ENCODE measurements at regions not wholly inside any gene's neighbourhood (a gene's known extent, or its start where the extent isn't known, plus 50 kb on each side); places are given as distances from the start of the nearest gene placed in this dataset.
A peak's percentile ranks its signal among the peaks of the same experiment; 100 is the strongest.

DNA sequence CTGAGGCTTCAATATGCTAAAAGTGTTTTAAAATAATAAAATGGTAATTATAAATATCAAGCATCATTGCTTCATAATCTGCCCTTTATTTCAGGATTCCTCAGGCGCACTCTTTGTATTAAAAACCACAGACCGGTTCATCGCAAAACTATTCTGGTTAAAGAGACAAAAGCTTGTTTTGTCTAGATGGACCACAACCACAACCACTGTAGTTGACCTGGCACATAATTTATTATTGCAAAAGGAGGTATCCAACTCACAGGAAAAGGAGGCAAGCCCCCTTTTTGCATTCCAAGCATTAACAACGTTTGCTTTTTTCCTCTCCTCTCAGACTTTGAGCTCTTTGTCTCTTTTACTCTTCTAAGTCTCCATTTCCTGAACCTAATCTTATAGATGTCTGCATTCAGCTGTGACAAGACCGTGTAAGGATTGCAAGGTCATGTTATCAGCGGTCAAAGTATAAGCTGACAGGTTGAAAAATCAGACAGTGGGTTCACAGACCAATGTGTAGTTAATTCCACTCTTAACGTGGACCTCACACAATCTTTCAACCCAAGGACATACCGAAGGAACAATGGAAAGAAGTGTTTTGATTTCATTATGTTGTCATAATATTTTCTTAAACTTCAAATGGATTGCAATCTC, 1057.6 kb downstream of the GALC start:
- no CpG with 5 or more reads among the region's 8 CpGs for WGBS, 2 experiments (ENCODE audit: extremely low coverage in 2 of 2, insufficient read length in 1 of 2)
- peak overlapping the region; percentile 11; the same call in 1 of the 2 replicates for H2BK20ac ChIP-seq (ENCODE audit: low read depth, low read length)
- H2BK5ac ChIP-seq (ENCODE audit: low read depth, low read length, poor library complexity, severe bottlenecking), result no peak overlapping the region
- H4K91ac ChIP-seq (ENCODE audit: insufficient read depth, low read depth, low read length), result peak overlapping the region; percentile 17
- H3K18ac ChIP-seq (ENCODE audit: low read depth, low read length), result peak overlapping the region; percentile 42; the same call in 1 of the 2 replicates
- intact Hi-C loops (cut with micrococcal nuclease) (no loop called here), dilution Hi-C loops (cut with HindIII; ENCODE audit: low sequenced_read_pairs, unreplicated experiment) (no loop called here), in situ Hi-C loops (cut with MboI; ENCODE audit: low sequenced_read_pairs) (no loop called here)
- H3K4me3 ChIP-seq (ENCODE audit: insufficient read depth, low read depth, low read length), result no peak overlapping the region
- peaks cover 2% of the 10 kb centered on the region; the same call in 1 of the 2 replicates for H3K4me1 ChIP-seq (ENCODE audit: control insufficient read depth, insufficient read depth, low read length)
- 0 out of 3 replicates have a peak overlapping the region, but pooled peaks have one; percentile 17 for H2BK15ac ChIP-seq (ENCODE audit: low read depth, low read length)
- ChIA-PET POLR2A (ENCODE audit: unreplicated experiment) (no interaction called here), CTCF (no interaction called here)
- H3K36me3 ChIP-seq (ENCODE audit: control insufficient read depth, insufficient read depth, low read length), result no peaks in the 10 kb centered on the region
- H3K4ac ChIP-seq (ENCODE audit: low read depth, low read length), result peak overlapping the region; percentile 19; the same call in 1 of the 2 replicates
- BruUV-seq (replicated peaks), result no TSS peak
- H3K23ac ChIP-seq (ENCODE audit: low read depth, low read length), result no peak overlapping the region
- no peak overlapping the region; the same call in 1 of the 2 replicates for H4K5ac ChIP-seq (ENCODE audit: low read depth, low read length)
- TF ChIP-seq BHLHE40 (IDR thresholded peaks at IDR 0.05; ENCODE audit: low read depth, low read length) (no peak), NFE2L2 (IDR thresholded peaks at IDR 0.05; ENCODE audit: low read depth, low read length) (no peak), CEBPB (IDR thresholded peaks at IDR 0.05; ENCODE audit: low read depth, low read length) (peak; percentile 67), FOS (IDR thresholded peaks at IDR 0.05; ENCODE audit: low read depth, low read length) (no peak; the same call in 1 of the 2 replicates)
- no peak overlapping the region; the same call in 1 of the 2 replicates for H3K56ac ChIP-seq (ENCODE audit: extremely low read depth, insufficient read depth, low read length)
- H2AK5ac ChIP-seq (ENCODE audit: low read depth, low read length), result no peak overlapping the region
- no peaks in the 10 kb centered on the region for H4K20me1 ChIP-seq (ENCODE audit: insufficient read depth, low read length)
- H3K14ac ChIP-seq (replicated peaks; ENCODE audit: low read depth, low read length), result no peak overlapping the region; the same call in 1 of the 2 replicates
- peak overlapping the region; percentile 68; the same call in 1 of the 2 replicates for H3K4me2 ChIP-seq (ENCODE audit: low read depth, low read length)
- DNase-seq, result peak; percentile 61
- no peaks in the 10 kb centered on the region for H3K27me3 ChIP-seq (ENCODE audit: control insufficient read depth, insufficient read depth, low read length)
- peak overlapping the region in 1 of 2 experiments; percentile 31; a peak in 1 of 4 replicates for H4K8ac ChIP-seq (ENCODE audit: low read depth in 2 of 2, low read length in 2 of 2)
- no peaks in the 10 kb centered on the region for H3K9me3 ChIP-seq (ENCODE audit: control insufficient read depth, insufficient read depth, low read length)
- no peak overlapping the region for H3K9ac ChIP-seq (ENCODE audit: low read depth, low read length)
- H3K79me1 ChIP-seq (ENCODE audit: low read depth in 1 of 2, low read length in 2 of 2), result no peaks in the 10 kb centered on the region
- H2AK9ac ChIP-seq (replicated peaks; ENCODE audit: low read depth, low read length, poor library complexity), result no peak overlapping the region
- no peaks in the 10 kb centered on the region for H3K9me1 ChIP-seq (ENCODE audit: insufficient read depth, low read length)
- ATAC-seq (ENCODE audit: low read depth), result peak; percentile 40; the same call in 1 of the 2 replicates
- no peak overlapping the region for H3K27ac ChIP-seq (ENCODE audit: insufficient read depth, low read length)
- peak overlapping the region; percentile 30 for H2BK120ac ChIP-seq (ENCODE audit: low read depth, low read length)
- no peak overlapping the region for H2AFZ ChIP-seq (replicated peaks; ENCODE audit: low read length, poor library complexity)

Data from IMR-90 (cell line).